CD4-positive, alpha-beta T cell treated with Interleukin-17A for 4 hours (primary cell): ENCODE measurements at regions not wholly inside any gene's neighbourhood (a gene's known extent, or its start where the extent isn't known, plus 50 kb on each side); places are given as distances from the start of the nearest gene placed in this dataset.

Source experiments
- DNase-seq: peaks from one replicate; pipeline ENCODE4 v3.0.0-alpha.2; 2020; ENCODE audit warnings: mixed read lengths

DNA sequence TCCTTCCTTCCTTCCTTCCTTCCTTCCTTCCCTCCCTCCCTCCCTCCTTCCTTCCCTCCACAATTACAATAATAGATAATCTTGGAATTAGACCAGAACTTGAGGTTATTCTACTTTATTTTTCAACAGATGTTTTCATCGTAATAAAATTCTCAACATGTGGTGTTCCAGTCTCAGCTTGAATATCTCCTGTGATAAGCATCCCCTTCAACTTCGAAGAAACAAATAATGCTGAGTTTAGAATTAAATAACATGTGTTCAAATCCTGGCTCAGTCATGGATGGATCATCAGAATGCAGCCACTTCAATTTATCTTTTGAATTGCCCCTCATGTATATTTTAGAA lies 91.4 kb upstream of the PAPPA start:
- DNase-seq = no peak

DNA sequence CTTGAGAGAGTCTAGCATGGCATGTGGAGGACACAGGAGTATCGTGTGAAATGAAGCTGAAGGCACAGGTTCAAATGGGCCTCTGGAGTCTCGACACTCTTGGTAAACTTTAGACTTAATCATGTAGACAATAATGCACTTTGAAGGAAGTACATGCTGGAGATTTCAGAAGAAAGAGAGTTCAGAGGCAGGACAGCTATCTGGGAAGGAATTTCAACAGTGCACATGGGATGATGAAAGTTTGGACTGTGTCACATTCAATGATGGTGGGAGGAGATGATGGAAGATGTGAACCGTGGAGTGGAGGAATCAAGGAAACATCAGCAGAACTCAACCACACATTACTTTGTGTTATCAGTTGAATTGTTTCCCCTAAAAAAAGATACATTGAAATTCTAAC lies 88.6 kb upstream of the PAPPA start:
- DNase-seq = no peak

DNA sequence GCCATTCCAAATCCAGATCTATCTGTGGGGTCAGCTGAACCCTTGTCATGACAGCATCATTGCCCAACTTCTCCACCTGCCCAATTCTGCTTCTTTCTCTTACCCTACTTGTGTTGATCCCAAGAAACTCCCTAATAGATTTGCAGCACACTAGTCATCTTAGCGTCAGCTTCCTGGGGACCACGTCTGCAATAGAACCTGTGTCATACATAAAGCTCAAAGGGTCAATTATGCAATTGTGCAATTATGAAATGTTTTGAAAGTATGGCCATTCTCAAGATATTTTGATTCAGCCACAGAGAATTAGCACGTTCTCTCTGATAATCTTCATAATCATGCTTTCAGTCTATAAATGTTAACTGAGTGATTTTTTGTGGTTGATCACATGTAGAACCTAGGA lies 87.4 kb upstream of the PAPPA start:
- DNase-seq = no peak

DNA sequence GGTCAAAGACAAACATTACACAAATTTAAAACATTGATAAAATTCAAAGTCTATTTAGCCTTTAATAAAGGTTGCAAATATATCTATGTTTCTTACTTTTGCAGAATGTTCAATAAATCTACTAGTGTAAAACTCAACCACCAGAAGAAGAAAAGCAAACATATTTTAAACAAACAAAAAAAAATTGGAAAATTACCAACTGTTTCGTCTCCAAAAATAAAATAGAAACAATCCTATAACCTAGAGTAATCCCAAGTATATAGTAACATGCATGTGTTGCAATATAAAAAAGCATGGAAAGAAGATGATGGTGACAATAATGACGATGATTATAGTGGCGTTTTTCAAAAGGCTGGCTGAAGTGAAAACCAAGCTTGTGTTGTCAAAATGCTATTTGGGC lies 86.0 kb upstream of the PAPPA start:
- DNase-seq = no peak

DNA sequence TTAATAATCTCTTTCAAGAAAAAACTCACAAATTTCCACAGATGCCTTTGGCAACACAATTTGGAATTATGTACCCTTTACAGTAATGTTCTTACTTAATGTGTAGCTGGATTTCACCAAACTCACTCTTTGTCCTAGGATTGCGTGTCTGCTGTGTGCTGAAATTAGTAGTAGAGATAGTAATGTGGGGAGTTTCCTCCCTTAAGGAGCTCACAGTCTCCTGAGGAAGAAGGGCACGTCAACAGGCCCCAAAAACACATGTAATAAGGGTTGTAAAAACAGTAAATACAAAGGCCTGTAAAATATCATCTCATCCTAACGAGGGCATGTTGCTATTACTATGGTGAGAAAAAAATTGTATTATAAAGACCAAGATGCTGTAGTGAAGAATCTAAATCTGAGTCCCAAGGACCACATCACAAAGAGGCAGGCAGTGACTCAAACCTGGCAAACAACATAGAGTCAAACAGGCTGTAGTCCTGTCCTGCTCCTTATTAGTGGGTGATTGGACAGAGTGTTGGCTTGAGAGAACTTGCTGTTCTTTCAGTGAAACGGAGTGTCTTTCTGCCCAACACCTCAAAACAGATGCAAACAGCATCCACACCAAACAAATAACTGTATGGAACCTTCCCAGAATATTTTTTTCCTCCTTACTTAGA lies 83.2 kb upstream of the PAPPA start:
- DNase-seq = no peak

DNA sequence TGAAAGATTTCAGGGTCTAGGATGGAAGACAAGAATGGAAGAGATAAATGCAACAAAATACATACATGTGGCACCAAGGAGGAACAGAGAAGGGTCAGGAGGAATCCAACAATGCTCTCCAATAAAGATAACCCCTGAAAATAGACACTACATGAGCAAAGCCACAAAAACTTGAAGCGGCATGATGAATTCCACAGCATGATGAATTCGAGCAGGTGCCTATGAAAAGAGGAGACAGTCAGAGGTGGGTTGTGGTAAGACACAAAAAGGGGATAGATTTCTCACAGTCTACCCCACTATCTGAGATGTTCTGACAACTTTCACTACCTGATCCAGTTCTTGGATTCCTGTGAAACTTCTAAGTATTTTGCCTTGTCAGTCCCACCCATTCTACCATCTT lies 81.5 kb upstream of the PAPPA start:
- DNase-seq = no peak

DNA sequence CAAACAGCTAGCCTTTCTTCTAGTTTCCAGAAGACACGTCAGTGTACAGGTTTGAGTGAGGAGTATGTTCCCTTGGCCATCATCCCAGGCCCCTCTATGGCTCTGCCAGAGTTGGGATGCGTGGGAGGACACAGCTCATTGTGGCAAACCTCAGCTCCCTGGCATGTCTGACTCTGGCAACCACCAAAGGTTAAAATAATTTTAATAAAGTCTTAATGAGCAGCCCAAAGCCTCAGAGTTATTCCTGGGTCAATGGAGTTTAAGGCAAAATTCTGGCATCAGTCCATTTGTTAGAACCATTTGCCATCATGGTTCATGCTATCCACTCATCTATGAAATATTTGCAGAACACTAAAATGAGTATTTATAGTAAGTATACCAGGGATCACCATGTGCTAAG lies 79.8 kb upstream of the PAPPA start:
- DNase-seq = no peak

DNA sequence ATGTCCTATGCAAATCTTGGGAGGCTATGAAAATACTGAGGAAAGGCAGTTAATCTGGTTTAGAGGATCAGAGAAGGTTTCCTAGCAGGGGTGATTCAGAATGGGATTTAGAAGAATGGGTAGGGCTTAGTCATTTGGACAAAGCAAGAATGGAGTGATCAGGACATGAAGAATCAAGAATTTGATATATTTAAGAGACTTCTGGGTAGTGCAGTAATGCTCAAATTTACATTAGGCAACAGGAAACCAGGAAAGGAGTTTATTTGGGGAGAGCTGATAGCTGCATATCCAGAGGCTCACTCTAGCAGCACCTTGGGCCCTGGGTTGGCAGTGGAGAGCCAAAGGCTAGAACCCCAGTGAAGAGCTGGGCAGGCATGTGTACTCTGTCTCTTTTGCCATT lies 78.9 kb upstream of the PAPPA start:
- DNase-seq = no peak

DNA sequence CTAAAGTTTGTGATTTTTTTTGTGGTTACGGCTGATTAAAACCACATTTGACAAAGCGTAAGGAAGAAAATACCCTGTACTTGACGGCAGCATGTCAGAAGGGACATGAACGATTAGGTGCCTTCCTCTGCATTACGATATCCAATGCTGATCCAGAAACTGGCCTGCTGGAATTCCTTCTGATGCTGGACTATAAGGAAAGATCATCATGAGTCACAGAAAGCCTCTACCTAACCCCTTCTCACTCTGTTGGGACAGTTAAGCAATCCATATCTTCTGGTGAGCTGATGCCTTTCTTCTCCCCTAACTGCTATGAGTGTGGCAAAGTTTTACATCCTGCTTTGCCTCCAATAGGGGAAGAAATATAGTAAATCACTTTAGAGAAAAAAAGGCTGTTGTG lies 78.4 kb upstream of the PAPPA start:
- DNase-seq = no peak

DNA sequence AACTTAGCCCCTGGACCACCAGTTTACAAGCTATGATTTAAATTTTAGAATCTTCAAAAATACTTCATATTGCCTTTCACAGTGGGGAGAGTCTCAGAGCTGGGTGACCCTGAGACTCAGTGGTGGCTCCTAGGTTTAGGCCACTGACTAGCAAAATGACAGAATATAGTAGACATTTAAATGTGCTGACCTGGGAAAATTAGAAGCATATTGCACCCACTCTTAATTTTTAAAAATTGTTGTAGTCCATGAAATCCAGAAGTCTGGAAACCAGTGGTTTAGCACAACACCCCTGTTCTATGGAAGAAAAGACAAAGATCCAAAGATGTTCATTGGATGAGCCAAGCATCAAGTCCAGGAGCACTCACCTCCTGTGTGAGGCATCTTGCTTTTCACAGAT lies 75.0 kb upstream of the PAPPA start:
- no peak for DNase-seq

DNA sequence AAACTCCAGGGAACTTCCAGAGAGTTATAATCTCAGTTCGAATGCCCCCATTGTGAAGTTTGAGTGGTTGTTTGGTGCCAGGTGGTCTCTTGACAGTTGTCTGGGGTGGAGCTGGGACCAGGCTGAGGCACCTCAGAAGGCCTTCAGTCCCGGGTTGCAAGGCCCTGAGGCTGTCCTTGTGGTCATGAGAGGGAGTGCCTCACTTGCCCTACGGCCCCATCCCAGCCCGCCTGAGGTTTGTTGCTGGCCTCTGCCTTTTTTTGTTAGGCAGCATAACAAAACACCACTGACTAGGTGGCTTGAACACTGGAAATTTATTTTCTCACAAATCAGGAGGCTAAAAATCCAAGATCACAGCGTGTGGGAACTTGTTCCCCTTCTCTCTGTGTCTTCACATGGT lies 73.0 kb upstream of the PAPPA start:
- DNase-seq = no peak

DNA sequence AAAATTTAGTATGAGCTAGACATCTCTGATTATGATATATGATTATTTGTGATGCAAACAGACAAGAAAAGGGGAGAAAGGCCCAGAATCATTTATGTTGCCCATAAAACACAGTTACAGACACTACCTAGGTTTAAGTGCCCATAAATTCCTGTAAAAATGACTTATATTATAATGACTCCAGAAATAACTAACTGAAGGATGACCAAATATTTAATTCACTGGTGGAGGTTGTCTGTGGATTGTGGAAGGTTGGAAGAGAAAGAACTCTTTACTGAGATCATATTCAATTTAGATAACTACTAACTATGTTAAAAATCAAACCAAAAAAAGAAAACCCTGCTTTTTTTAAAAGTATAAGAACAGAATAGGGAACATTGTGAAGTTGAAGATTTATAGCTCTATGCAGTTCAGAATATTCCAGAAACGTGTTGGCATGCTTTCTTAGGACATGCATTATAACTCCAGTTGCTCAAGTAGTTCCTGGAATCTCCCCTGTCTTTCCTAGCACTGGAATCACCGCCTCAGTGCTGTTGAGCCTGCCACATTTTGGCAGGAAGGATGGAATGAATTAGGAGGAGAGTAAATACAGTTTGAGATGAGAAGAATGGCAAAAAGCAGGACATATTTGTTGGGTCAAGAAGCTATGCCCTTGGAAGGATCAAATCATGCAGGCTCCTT lies 72.0 kb upstream of the PAPPA start:
- DNase-seq = no peak

DNA sequence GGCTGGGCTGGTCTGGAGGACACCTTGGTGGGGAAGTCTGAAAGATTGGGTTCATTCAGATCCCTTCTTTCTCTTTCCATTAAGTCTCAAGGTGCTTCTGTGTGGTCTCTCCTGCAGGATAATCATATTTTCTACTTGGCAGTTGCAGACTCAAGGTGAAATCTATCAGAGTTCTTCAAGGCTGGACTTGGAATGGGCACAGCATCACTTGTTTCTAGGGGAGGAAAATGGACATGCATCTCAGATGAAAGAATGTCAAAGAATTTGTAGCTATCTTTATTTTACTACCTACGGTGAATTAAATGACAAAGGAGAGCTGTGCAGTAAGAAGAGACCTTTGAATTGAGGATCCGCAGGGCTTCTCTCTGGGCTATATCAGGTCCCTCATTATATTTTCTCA lies 69.8 kb upstream of the PAPPA start:
- no peak for DNase-seq

DNA sequence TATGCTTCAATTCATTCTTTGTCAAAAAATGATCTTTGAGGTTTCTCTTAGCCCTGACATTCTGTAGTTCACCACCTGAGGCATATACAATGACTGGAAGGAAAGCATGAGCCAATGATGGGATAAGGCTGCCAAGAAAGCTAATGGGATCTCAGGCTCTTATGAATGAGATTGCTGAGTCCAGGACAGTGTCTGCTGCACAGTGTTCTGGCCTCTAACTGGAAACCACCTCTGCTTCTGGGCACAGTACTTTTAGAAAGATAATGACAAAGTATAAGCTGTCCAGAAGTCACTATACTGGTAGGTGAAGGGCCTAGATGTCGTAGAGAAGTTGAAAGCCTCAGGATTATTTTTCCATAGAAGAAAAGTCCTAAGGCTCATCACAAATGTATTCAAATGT lies 69.1 kb upstream of the PAPPA start:
- no peak for DNase-seq

DNA sequence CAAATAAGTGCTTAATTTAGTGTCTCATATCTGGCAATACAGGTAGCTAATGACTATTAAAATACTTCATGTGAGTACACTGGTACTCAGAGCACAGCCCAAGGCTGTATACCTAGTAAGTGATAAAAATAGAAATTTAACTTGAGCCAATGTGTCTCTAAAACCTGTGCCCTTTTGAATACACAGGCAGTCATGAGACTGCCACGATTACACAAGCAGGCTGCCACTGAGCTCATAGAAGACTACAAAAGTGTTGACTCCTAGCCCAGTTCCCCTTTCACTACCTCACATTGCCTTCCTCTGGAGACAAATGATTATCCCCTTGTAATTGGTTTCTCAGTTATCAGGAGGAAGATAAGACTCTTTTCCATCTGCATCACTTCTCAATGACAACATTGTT lies 66.3 kb upstream of the PAPPA start:
- DNase-seq = no peak

DNA sequence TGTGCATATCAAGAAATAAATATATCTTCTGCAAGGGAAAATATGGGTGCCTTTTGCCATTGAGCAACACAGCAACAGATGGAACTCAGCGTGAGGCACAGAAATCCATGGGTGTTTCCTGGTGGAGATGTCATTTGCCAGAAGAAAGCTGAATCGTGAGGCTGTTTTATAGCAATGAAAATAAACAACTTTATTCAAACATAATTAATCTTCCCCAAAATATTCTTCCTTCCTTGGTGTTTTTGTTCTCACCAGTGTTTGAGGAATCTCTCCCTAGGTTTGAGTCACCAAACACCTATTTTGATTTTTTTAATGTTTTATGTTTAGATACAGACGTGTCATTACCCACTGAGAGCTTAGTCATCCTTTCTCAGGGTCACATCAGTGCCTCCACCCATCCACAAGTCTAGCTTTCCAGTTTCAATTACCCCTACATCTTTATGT lies 65.8 kb upstream of the PAPPA start:
- DNase-seq = no peak

DNA sequence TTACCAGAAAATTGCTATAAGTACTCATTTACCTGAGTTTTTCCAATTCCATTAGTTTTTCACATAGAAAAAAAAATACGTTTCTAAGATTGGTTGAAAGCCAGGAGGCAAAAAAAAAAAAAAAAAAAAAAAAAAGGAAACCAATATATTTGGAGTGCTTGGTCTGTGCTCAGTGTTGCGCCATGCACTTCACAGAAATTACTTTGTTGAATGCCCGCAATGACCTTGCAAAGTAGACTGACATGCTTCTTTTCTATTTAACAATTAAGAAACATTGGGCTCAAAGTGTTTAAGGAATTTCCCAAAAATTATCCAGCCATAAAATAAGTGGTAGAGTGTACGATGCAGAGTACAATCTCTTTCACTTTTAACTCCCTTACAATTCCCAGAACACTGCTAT lies 65.2 kb upstream of the PAPPA start:
- no peak for DNase-seq

DNA sequence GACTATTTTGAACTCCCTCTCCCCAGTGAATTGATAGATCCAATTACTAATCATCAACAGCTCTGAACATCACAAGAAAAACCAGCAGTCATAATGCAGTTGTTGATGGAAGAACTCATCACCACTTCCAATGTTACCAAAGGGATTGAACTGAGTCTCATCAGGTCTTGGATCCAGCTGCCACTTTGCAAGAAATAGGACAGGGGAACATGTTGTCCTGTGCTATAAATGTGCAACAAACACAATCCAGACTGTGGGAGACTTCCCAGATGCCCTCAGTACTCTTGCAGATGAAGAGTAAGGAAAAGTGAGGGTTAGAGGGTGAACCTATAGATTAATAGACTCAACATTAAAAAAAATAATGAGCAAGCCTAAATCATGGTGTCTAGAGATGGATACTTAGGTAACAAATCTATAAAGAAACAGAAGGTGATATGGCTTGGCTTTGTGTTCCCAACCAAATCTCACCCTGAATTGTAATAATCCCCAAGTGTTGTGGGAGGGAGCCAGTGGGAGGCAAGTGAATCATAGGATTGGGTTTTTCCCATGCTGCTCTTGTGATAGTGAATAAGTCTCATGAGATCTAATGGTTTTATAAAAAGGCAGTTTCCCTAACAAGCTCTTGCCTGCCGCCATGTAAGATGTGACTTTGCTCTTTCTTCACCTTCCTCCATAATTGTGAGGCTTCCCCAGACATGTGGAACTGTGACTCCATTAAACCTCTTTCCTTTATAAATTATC lies 63.4 kb upstream of the PAPPA start:
- no peak for DNase-seq

DNA sequence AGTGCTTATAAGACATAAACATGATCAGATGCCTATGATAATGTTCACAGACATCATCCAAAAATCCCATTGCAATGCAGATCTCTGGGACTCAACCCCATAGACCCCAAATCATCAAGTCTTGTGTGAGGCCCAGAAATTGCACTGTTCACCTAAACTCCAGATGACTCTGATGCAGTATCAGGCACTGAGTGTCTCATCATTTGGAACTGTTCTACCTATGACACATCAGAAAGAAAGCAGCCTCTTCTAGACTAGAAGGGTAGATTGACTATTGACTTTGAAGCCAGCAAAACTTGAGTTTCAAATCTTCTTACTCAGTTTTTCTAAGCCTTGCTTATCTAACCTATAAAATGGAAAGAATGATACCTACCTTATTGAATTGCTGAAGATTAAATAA lies 58.7 kb upstream of the PAPPA start:
- no peak for DNase-seq

DNA sequence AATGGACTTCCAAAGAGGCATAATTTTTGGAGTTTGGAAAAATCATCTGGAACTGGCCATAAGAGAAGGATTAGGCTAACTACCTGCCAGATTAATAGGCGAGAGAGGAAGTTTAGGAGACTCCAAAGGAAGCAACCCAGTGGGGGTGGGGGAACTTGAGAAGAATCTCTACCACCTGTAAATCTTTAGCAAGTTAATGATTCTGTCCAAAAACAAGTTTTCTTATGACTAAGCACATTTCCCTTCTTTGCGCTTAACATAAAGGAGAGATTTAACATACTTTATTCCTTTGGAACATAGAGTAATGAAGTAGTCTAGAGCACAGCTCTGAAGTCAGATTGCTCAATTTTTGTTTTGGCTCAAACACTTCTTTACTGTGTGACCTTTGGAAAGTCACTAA lies 58.2 kb upstream of the PAPPA start:
- DNase-seq = no peak

DNA sequence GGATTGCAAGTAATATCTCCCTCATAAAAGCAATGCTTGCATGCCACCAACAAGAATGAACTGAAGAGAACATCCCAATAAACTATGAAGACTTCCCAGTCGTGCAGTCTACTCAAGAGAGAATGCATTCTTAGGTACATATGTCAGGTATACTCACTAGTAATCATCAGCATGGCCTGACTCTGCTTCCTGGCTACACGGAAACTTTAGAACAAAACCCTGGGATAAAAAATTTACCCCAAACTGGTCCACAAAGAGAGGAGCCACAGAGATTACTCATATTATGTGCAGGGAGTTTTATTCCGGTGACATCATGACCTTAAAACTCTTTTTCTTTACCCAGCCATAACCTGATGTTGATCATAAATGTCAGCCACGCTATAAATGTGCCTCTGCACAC lies 57.5 kb upstream of the PAPPA start:
- DNase-seq = no peak

DNA sequence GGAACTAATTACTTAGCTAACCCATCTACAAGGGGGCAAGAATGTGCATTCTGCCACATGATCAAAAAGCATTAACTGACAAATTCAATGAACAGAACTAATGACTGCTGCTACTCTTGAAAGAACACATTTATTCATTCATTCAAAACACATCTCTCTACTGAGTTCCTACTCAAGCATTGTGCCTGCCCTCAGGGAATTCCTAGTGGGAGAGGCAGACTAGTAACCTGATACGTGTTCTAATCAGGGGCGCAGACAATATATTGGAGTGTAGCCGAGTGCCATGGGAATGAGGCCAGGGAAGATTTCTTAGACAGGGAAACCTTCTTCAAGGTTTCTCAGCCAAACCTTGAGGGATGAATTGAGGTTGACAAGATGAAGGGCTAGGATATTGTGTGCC lies 56.7 kb upstream of the PAPPA start:
- no peak for DNase-seq

DNA sequence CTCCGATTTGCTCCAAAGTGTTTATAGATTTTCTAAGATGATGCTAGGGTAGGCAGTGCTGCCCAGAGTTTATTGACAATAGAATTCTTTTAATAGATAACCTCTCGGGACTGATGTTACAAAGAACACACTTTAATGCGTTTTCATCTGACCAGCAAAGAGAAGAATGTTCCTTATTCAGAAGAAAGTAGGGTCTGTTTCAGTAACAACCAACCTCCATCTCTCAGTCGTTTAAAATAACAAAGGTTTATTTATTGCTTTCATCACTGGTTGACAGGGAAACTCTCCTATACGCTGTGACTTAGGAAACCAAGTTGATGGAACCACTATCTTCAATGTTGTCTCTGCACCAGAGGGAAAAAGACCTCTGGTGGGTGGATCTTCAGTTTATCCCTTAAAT lies 55.1 kb upstream of the PAPPA start:
- no peak for DNase-seq

DNA sequence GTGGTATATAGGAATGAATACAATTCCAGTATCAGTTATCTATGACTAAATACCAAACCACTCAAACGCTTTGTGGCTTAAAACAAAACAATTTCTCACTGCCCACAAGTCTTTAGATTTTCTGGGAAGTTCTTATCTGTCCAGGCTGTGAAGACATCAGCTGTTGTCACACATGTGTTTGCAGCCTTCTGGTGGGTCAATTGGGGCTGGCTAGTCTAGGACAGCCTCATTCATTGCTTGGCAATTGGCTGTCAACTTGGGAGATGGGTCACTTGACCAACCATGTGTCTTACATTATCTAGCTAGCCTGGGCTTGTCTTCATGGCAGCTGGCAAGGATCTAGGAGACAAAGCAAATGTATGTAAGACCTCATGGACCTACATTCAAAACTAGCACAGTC lies 53.8 kb upstream of the PAPPA start:
- DNase-seq = no peak

DNA sequence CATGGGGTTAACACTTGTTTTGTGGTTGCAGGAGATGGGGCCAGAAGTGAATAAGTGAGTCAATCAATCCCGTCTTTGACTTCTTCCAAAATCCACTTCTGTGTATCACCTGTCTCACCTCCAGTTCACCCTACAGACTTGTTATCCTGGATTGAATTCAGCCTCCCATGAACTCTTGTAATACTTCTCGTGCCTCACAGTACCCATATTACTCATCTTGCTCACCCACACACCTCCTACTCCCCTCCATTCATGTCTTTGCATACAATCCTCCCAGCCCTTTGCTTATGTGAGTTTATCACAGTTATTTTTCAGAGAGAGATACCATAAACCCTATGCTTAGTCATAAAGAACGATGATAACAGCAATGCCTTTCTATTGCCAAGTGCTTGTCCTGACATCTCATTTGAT lies 52.9 kb upstream of the PAPPA start:
- no peak for DNase-seq
